ENCODE measurements at regions not wholly inside any gene's neighbourhood (a gene's known extent, or its start where the extent isn't known, plus 50 kb on each side); places are given as distances from the start of the nearest gene placed in this dataset.

GRCh38 chr2:54065411-54065810, 50.0 kb upstream of the ACYP2 start:
- peak; percentile 45 for DNase-seq (ENCODE audit: extremely low read depth, low read depth)
- no peak overlapping the region for H3K4me3 ChIP-seq (replicated peaks; ENCODE audit: low read depth, low read length)
- no peak for TF ChIP-seq CTCF (IDR thresholded peaks at IDR 0.05; ENCODE audit: low read depth, low read length, missing control alignments)

- TF ChIP-seq CTCF (IDR thresholded peaks at IDR 0.05; ENCODE audit: low read depth, low read length, missing control alignments), result no peak
- no peak for DNase-seq (ENCODE audit: extremely low read depth, low read depth)
- no peak overlapping the region for H3K4me3 ChIP-seq (replicated peaks; ENCODE audit: low read depth, low read length)
These were observed 51.4 kb upstream of the ACYP2 start for GRCh38 chr2:54063967-54064535.

GRCh38 chr2:54062401-54062800, 53.0 kb upstream of the ACYP2 start:
- no peak overlapping the region for H3K4me3 ChIP-seq (replicated peaks; ENCODE audit: low read depth, low read length)
- DNase-seq (ENCODE audit: extremely low read depth, low read depth), result no peak
- TF ChIP-seq CTCF (IDR thresholded peaks at IDR 0.05; ENCODE audit: low read depth, low read length, missing control alignments), result no peak

GRCh38 chr2:54061272-54061671, 54.1 kb upstream of the ACYP2 start:
- TF ChIP-seq CTCF (IDR thresholded peaks at IDR 0.05; ENCODE audit: low read depth, low read length, missing control alignments), result no peak
- no peak for DNase-seq (ENCODE audit: extremely low read depth, low read depth)
- no peak overlapping the region for H3K4me3 ChIP-seq (replicated peaks; ENCODE audit: low read depth, low read length)

GRCh38 chr2:54059986-54060385, 55.4 kb upstream of the ACYP2 start:
- H3K4me3 ChIP-seq (replicated peaks; ENCODE audit: low read depth, low read length), result no peak overlapping the region
- no peak for TF ChIP-seq CTCF (IDR thresholded peaks at IDR 0.05; ENCODE audit: low read depth, low read length, missing control alignments)
- DNase-seq (ENCODE audit: extremely low read depth, low read depth), result no peak

- no peak for DNase-seq (ENCODE audit: extremely low read depth, low read depth)
- H3K4me3 ChIP-seq (replicated peaks; ENCODE audit: low read depth, low read length), result no peak overlapping the region
- no peak for TF ChIP-seq CTCF (IDR thresholded peaks at IDR 0.05; ENCODE audit: low read depth, low read length, missing control alignments)
These were observed 55.9 kb upstream of the ACYP2 start for GRCh38 chr2:54059504-54059903.

GRCh38 chr2:54058449-54058848, 57.0 kb upstream of the ACYP2 start:
- H3K4me3 ChIP-seq (replicated peaks; ENCODE audit: low read depth, low read length), result no peak overlapping the region
- DNase-seq (ENCODE audit: extremely low read depth, low read depth), result no peak
- no peak for TF ChIP-seq CTCF (IDR thresholded peaks at IDR 0.05; ENCODE audit: low read depth, low read length, missing control alignments)
